ENCODE measurements at regions not wholly inside any gene's neighbourhood (a gene's known extent, or its start where the extent isn't known, plus 50 kb on each side); places are given as distances from the start of the nearest gene placed in this dataset.

DNA sequence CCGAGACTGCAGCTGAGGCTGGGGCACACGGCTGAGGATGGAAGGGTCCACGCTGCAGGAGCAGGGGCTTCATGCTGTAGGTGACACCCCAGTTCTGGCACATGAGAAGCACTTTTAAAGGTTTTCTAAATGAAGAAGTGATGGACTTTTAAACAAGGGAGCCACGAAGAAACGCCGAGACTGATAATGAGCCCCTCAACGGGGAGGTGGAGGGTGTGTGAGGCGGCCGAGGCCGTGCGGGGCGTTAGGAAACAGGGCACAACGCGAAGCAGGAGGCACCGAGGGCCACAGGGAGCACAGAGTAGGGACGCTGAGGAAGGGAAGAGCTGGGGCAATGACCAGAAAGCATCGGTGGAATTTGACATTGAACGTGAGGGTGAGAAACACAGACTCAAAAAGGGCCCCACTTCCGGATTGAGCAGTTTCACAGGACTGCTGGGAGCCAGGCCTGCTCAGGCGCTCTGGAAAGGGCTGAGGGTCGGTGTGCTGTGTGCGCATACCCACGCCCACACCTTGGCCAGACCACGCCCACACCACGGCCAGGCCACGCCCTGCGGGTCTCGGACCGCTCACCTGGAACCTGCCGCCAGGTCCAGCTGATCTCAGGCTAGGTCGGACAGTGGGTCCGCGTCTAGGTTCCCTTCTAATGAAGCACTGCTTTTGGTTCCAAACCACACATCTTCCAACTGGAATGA, 115.7 kb downstream of the GYPC start:
- no peak for DNase-seq (ENCODE audit: low read depth)
- H3K4me3 ChIP-seq (replicated peaks; ENCODE audit: low read depth, low read length): no peak overlapping the region
- TF ChIP-seq CTCF (IDR thresholded peaks at IDR 0.05; ENCODE audit: low read length, missing control alignments): no peak

GRCh38 chr2:126774290-126774689, 118.3 kb downstream of the GYPC start:
- DNase-seq (ENCODE audit: low read depth): no peak
- no peak overlapping the region for H3K4me3 ChIP-seq (replicated peaks; ENCODE audit: low read depth, low read length)
- no peak for TF ChIP-seq CTCF (IDR thresholded peaks at IDR 0.05; ENCODE audit: low read length, missing control alignments)

DNA sequence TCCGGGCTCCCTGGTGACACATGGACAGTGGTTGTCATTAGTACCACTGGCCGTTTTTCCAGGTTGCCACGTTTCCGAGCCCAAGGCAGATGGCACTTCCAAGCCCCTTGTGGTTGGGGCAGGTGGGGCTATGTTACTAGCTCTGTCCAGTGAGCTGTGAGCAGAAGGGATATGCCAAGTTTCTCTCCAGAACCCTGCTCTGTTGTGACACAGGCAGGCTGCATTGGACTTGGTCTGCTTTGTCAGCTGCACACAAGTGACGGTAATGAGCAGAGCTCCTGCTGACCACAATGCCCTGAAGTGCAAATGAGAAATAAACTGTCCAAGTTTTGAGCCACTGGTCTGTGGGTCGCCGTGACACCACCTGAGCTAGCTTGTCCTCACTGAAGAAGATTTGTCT, 118.8 kb downstream of the GYPC start:
- no peak for TF ChIP-seq CTCF (IDR thresholded peaks at IDR 0.05; ENCODE audit: low read length, missing control alignments)
- DNase-seq (ENCODE audit: low read depth): no peak
- no peak overlapping the region for H3K4me3 ChIP-seq (replicated peaks; ENCODE audit: low read depth, low read length)

- no peak for TF ChIP-seq CTCF (IDR thresholded peaks at IDR 0.05; ENCODE audit: low read length, missing control alignments)
- DNase-seq (ENCODE audit: low read depth): no peak
- H3K4me3 ChIP-seq (replicated peaks; ENCODE audit: low read depth, low read length): no peak overlapping the region
Measured at GRCh38 chr2:126775300-126775985, 119.5 kb downstream of the GYPC start.

- no peak overlapping the region for H3K4me3 ChIP-seq (replicated peaks; ENCODE audit: low read depth, low read length)
- no peak for DNase-seq (ENCODE audit: low read depth)
- no peak for TF ChIP-seq CTCF (IDR thresholded peaks at IDR 0.05; ENCODE audit: low read length, missing control alignments)
Measured at GRCh38 chr2:126776255-126776654, 120.3 kb downstream of the GYPC start.

DNA sequence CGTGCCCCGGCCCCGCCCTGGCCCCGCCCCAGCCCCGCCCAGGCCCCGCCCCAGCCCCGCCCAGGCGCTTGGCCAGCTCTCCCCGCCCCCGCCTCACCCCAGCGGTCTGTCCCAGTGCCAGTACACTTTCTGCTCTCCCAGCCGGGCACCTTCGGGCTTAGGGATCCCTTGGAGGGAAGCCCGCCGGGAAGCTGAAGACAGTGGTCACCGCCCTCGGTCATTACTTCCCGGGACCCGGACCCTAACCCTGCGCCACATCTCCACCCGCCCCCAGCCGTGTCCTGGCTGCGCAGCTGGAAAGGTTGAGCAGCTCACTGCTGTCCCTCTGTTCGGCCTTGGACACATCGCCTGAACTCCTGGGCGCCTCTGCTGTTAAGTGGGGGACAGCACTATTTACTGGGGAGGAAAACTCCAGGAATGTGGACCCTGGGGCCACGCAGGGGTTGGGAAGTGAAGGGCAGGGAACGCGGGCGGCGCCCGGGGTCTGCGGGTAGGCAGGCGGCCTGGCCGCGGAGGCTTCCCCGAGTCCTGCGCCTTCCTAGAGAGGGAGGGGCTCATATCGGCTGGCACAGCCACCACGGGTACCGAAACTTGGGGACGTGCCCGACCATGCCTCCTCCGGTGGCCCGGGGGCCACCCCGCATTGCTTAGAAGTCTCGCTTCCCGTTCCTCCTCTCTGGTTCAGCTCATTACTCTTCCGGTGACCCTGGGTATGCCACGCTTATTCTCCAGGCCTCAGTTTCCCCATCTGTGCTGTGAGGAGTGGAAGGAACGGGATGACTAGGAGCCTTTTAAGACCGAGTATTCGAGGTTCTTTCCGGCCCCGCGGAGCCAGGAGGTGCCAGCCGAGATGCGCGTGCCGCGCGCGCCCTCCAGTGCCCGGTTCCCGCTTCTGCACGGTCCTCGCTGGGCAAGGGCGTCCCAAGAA, 121.0 kb downstream of the GYPC start:
- peak overlapping the region; percentile 64 for H3K4me3 ChIP-seq (replicated peaks; ENCODE audit: low read depth, low read length)
- peak; percentile 98 for TF ChIP-seq CTCF (IDR thresholded peaks at IDR 0.05; ENCODE audit: low read length, missing control alignments)
- DNase-seq (ENCODE audit: low read depth): peak; percentile 77
